Upper lobe of left lung (tissue), 6 donors: ENCODE measurements at regions not wholly inside any gene's neighbourhood (a gene's known extent, or its start where the extent isn't known, plus 50 kb on each side); places are given as distances from the start of the nearest gene placed in this dataset.

ENCODE experiments used
- ATAC-seq, 2 donors: fragments of 200-7000 bp; cut with Tn5 transposase; one replicate each; pipeline ENCODE4 v1.9.1; 2022; ENCODE audit warnings: mild to moderate bottlenecking in 2 of 2, moderate library complexity in 2 of 2; ENCODE audit not compliant: low FRiP score in 2 of 2
- DNase-seq, 2 donors: peaks; one replicate each; pipeline ENCODE4 v3.0.0-alpha.2; 2019 to 2020
- H3K27ac ChIP-seq, 4 donors: fragments of 200-600 bp; sonication (generic); one replicate each; pipeline ENCODE4 v1.5.1; 2016 to 2019
- H3K27me3 ChIP-seq, 4 donors: fragments of 200-600 bp; sonication (generic); one replicate each; pipeline ENCODE4 v1.5.1; 2017 to 2019
- H3K36me3 ChIP-seq, 4 donors: fragments of 200-600 bp; sonication (generic); one replicate each; pipeline ENCODE4 v1.5.1; 2016 to 2019
- H3K4me1 ChIP-seq, 4 donors: fragments of 200-600 bp; sonication (generic); one replicate each; pipeline ENCODE4 v1.5.1; 2018 to 2019
- H3K4me3 ChIP-seq, 4 donors: fragments of 200-600 bp; sonication (generic); one replicate each; pipeline ENCODE4 v1.5.1; 2017 to 2019; ENCODE audit warnings: mild to moderate bottlenecking in 2 of 4, moderate library complexity in 1 of 4
- H3K9me3 ChIP-seq, 4 donors: fragments of 200-600 bp; sonication (generic); one replicate each; pipeline ENCODE4 v1.5.1; 2018 to 2019
- CTCF ChIP-seq, 6 experiments: fragments of 450-650 bp in 4 of 6; fragments of 200-600 bp in 2 of 6; sonication (generic) in 2 of 6; IDR thresholded peaks; one replicate each; pipeline ENCODE4 v1.5.1; 2016 to 2019; ENCODE audit warnings: antibody characterized with exemption in 6 of 6
- EP300 ChIP-seq, 4 donors: sonication (generic); formaldehyde crosslinking; IDR thresholded peaks; one replicate each; pipeline ENCODE4 v1.5.1; 2017; ENCODE audit warnings: antibody characterized with exemption in 4 of 4, control low read depth in 2 of 4
- POLR2A ChIP-seq, 4 donors: fragments of 450-650 bp; IDR thresholded peaks; one replicate each; pipeline ENCODE4 v1.5.1; 2016 to 2017; ENCODE audit warnings: antibody characterized with exemption in 4 of 4, mild to moderate bottlenecking in 2 of 4
- POLR2AphosphoS5 ChIP-seq, 2 donors: sonication (generic); formaldehyde crosslinking; IDR thresholded peaks; one replicate each; pipeline ENCODE4 v1.5.1; 2017; ENCODE audit warnings: antibody characterized with exemption in 2 of 2
- WGBS, 2 donors: methylation state at CpG; one replicate each; pipeline ENCODE4 v1.1.5; 2017 to 2018; 5-methylcytosine and 5-hydroxymethylcytosine counted together
- donor health status: DM: no; HTN: no; CAD: no; lungs with moderate emphysema.
- donor health status: DM: no; HTN: yes; CAD: no; lungs with severe emphysema.

- 62 to 68% methylated on average over 11 of the region's 11 CpGs for WGBS, 2 donors
- Histone ChIP-seq H3K27ac (no peak overlapping the region), H3K4me3 (no peak overlapping the region), H3K27me3 (no peaks in the 10 kb centered on the region), H3K4me1 (no peaks in the 10 kb centered on the region), H3K9me3 (no peaks in the 10 kb centered on the region), H3K36me3 (no peaks in the 10 kb centered on the region)
- DNase-seq: no peak
- no peak for TF ChIP-seq POLR2AphosphoS5 (IDR thresholded peaks at IDR 0.05)
- no peak for TF ChIP-seq POLR2A (IDR thresholded peaks at IDR 0.05)
- no peak for TF ChIP-seq CTCF (IDR thresholded peaks at IDR 0.05)
- ATAC-seq: peak in 1 of 2 donors; percentile 46
Observed at GRCh38 chr6:165184192-165184979, 125.0 kb downstream of the C6orf118 start.

- TF ChIP-seq CTCF (IDR thresholded peaks at IDR 0.05): no peak
- TF ChIP-seq EP300 (IDR thresholded peaks at IDR 0.05): no peak
- TF ChIP-seq POLR2AphosphoS5 (IDR thresholded peaks at IDR 0.05): no peak
- TF ChIP-seq POLR2A (IDR thresholded peaks at IDR 0.05): no peak
- Histone ChIP-seq H3K9me3 (no peaks in the 10 kb centered on the region), H3K4me3 (no peak overlapping the region), H3K27ac (no peak overlapping the region), H3K27me3 (no peaks in the 10 kb centered on the region), H3K36me3 (no peaks in the 10 kb centered on the region), H3K4me1 (no peaks in the 10 kb centered on the region)
- DNase-seq: no peak
- ATAC-seq: peak; percentile 7 to 22
- WGBS, 2 donors: 74 to 75% methylated on average over 2 to 5 of the region's 5 CpGs
Observed at GRCh38 chr6:165183496-165184140, 125.8 kb downstream of the C6orf118 start.

GRCh38 chr6:165183071-165183470, 126.3 kb downstream of the C6orf118 start:
- Histone ChIP-seq H3K4me1 (no peaks in the 10 kb centered on the region), H3K27me3 (no peaks in the 10 kb centered on the region), H3K27ac (no peak overlapping the region), H3K36me3 (no peaks in the 10 kb centered on the region), H3K9me3 (no peaks in the 10 kb centered on the region), H3K4me3 (no peak overlapping the region)
- ATAC-seq (no peak), DNase-seq (no peak)
- TF ChIP-seq CTCF (IDR thresholded peaks at IDR 0.05) (no peak), EP300 (IDR thresholded peaks at IDR 0.05) (no peak), POLR2A (IDR thresholded peaks at IDR 0.05) (no peak), POLR2AphosphoS5 (IDR thresholded peaks at IDR 0.05) (no peak)

- Histone ChIP-seq H3K9me3 (no peaks in the 10 kb centered on the region), H3K36me3 (no peaks in the 10 kb centered on the region), H3K27me3 (no peaks in the 10 kb centered on the region), H3K4me1 (no peaks in the 10 kb centered on the region), H3K4me3 (no peak overlapping the region), H3K27ac (no peak overlapping the region)
- no peak for DNase-seq
- 85 to 87% methylated on average over 6 of the region's 6 CpGs for WGBS, 2 donors
- ATAC-seq: peak in 1 of 2 donors; percentile 13
- TF ChIP-seq POLR2AphosphoS5 (IDR thresholded peaks at IDR 0.05): no peak
- TF ChIP-seq CTCF (IDR thresholded peaks at IDR 0.05): no peak
- TF ChIP-seq EP300 (IDR thresholded peaks at IDR 0.05): no peak
- TF ChIP-seq POLR2A (IDR thresholded peaks at IDR 0.05): no peak
Observed at GRCh38 chr6:165181951-165182414, 127.4 kb downstream of the C6orf118 start.
